ENCODE measurements at regions not wholly inside any gene's neighbourhood (a gene's known extent, or its start where the extent isn't known, plus 50 kb on each side); places are given as distances from the start of the nearest gene placed in this dataset.

DNA sequence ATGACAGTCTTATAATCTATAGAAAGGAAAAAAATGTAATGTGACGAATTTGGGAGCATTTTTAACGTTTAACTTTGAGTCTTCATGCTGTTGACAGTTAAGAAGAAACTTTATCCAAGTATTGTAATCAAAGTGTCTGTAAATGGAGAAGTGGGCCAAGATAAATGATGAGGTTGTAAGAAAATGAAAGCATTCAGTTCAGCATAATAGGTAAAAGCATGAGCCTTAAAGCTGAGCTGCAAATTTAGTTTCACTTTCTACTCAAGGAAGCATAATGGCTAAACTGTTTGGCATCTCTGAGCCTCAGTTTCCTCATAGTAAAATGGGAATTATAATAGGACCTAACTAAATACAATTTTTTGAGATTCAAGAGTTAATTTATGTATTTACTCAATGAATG lies 1554.8 kb downstream of the KCNT2 start:
- H3K9ac ChIP-seq (ENCODE audit: low read depth, low read length) = no peak overlapping the region
- no peaks in the 10 kb centered on the region for H4K20me1 ChIP-seq (ENCODE audit: insufficient read depth, low read length)
- H3K36me3 ChIP-seq (ENCODE audit: insufficient read depth, low read length) = no peaks in the 10 kb centered on the region
- peak overlapping the region; percentile 41; the same call in 1 of the 2 replicates for H3K4me2 ChIP-seq (ENCODE audit: insufficient read depth, low read length)
- TF ChIP-seq EZH2 (IDR thresholded peaks at IDR 0.05; ENCODE audit: borderline replicate concordance, low read depth, low read length, severe bottlenecking) = no peak
- TF ChIP-seq, protein P1, sequence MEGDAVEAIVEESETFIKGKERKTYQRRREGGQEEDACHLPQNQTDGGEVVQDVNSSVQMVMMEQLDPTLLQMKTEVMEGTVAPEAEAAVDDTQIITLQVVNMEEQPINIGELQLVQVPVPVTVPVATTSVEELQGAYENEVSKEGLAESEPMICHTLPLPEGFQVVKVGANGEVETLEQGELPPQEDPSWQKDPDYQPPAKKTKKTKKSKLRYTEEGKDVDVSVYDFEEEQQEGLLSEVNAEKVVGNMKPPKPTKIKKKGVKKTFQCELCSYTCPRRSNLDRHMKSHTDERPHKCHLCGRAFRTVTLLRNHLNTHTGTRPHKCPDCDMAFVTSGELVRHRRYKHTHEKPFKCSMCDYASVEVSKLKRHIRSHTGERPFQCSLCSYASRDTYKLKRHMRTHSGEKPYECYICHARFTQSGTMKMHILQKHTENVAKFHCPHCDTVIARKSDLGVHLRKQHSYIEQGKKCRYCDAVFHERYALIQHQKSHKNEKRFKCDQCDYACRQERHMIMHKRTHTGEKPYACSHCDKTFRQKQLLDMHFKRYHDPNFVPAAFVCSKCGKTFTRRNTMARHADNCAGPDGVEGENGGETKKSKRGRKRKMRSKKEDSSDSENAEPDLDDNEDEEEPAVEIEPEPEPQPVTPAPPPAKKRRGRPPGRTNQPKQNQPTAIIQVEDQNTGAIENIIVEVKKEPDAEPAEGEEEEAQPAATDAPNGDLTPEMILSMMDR (IDR thresholded peaks at IDR 0.05; ENCODE audit: borderline replicate concordance, extremely low read depth, low read length, poor library complexity, severe bottlenecking) = no peak
- H3K9me3 ChIP-seq (ENCODE audit: insufficient read depth, low read length, severe bottlenecking) = peaks cover 2% of the 10 kb centered on the region
- peak; percentile 49; the same call in 1 of the 3 replicates for ATAC-seq (ENCODE audit: insufficient read depth, low read depth)
- no peak overlapping the region for H3K4me3 ChIP-seq (ENCODE audit: low read depth in 1 of 2, low read length in 2 of 2)
- no peak for DNase-seq
- peaks cover 3% of the 10 kb centered on the region; the same call in 1 of the 2 replicates for H3K4me1 ChIP-seq (ENCODE audit: insufficient read depth, low read length)
- no peak overlapping the region for H3K27ac ChIP-seq (ENCODE audit: low read length)
- H3K27me3 ChIP-seq (ENCODE audit: insufficient read depth, low read length, poor library complexity) = no peaks in the 10 kb centered on the region
- H3K79me2 ChIP-seq (ENCODE audit: insufficient read depth, low read length) = no peaks in the 10 kb centered on the region
- peak overlapping the region; percentile 58; the same call in 1 of the 2 replicates for H2AFZ ChIP-seq (ENCODE audit: low read depth, low read length)

DNA sequence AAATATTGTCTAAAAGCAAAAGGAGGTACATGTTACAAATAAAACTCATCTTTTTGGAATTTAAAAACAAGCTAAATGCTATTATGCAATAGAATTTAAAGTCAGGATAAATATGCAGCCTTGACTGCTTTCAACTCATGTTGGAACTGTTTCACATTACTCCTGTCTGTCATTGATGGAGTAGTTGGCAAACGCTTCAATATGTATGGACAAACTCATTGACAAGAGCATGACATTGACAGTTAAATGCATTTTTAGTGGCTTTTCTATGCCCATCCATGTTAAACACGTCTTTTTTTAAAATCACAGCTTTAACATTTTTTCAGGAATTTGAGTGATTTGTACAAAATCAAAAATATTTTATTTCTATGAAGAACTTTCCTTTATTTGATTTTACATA lies 1560.5 kb downstream of the KCNT2 start:
- H3K79me2 ChIP-seq (ENCODE audit: insufficient read depth, low read length) = no peaks in the 10 kb centered on the region
- H3K9me3 ChIP-seq (ENCODE audit: insufficient read depth, low read length, severe bottlenecking) = peaks cover 2% of the 10 kb centered on the region
- H3K27ac ChIP-seq (ENCODE audit: low read length) = no peak overlapping the region
- H4K20me1 ChIP-seq (ENCODE audit: insufficient read depth, low read length) = no peaks in the 10 kb centered on the region
- H3K4me2 ChIP-seq (ENCODE audit: insufficient read depth, low read length) = no peak overlapping the region
- TF ChIP-seq EZH2 (IDR thresholded peaks at IDR 0.05; ENCODE audit: borderline replicate concordance, low read depth, low read length, severe bottlenecking) = no peak
- TF ChIP-seq, protein P1 (IDR thresholded peaks at IDR 0.05; ENCODE audit: borderline replicate concordance, extremely low read depth, low read length, poor library complexity, severe bottlenecking) = no peak
- no peak for ATAC-seq (ENCODE audit: insufficient read depth, low read depth)
- DNase-seq = no peak
- H3K4me3 ChIP-seq (ENCODE audit: low read depth in 1 of 2, low read length in 2 of 2) = no peak overlapping the region
- no peak overlapping the region for H3K9ac ChIP-seq (ENCODE audit: low read depth, low read length)
- H3K4me1 ChIP-seq (ENCODE audit: insufficient read depth, low read length) = no peaks in the 10 kb centered on the region
- no peaks in the 10 kb centered on the region for H3K36me3 ChIP-seq (ENCODE audit: insufficient read depth, low read length)
- no peaks in the 10 kb centered on the region for H3K27me3 ChIP-seq (ENCODE audit: insufficient read depth, low read length, poor library complexity)
- H2AFZ ChIP-seq (ENCODE audit: low read depth, low read length) = no peak overlapping the region

DNA sequence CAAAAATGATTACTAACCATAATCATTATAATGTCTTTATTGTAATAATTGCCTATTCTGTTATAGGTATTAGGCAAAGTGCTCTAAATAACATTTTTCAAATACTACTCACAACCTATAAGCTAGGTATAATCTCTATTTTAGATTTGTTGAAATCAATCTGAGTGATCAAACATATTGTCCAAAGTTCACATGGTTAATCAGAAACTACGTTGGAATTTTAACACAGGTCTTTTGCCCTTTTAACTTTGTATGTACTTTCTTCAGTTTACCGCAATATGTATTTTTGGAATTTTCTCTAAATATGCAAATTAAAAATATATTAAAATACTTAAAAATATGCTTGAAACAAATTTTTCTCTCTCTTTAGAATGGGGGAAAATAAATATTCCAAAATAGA lies 1563.2 kb downstream of the KCNT2 start:
- no peaks in the 10 kb centered on the region for H3K9me3 ChIP-seq (ENCODE audit: insufficient read depth, low read length, severe bottlenecking)
- no peaks in the 10 kb centered on the region for H3K27me3 ChIP-seq (ENCODE audit: insufficient read depth, low read length, poor library complexity)
- H4K20me1 ChIP-seq (ENCODE audit: insufficient read depth, low read length) = no peaks in the 10 kb centered on the region
- no peak overlapping the region for H3K9ac ChIP-seq (ENCODE audit: low read depth, low read length)
- no peak for DNase-seq
- H3K79me2 ChIP-seq (ENCODE audit: insufficient read depth, low read length) = no peaks in the 10 kb centered on the region
- H2AFZ ChIP-seq (ENCODE audit: low read depth, low read length) = no peak overlapping the region
- H3K4me2 ChIP-seq (ENCODE audit: insufficient read depth, low read length) = no peak overlapping the region
- no peak overlapping the region for H3K27ac ChIP-seq (ENCODE audit: low read length)
- no peaks in the 10 kb centered on the region for H3K36me3 ChIP-seq (ENCODE audit: insufficient read depth, low read length)
- ATAC-seq (ENCODE audit: insufficient read depth, low read depth) = no peak
- no peaks in the 10 kb centered on the region for H3K4me1 ChIP-seq (ENCODE audit: insufficient read depth, low read length)
- no peak for TF ChIP-seq EZH2 (IDR thresholded peaks at IDR 0.05; ENCODE audit: borderline replicate concordance, low read depth, low read length, severe bottlenecking)
- TF ChIP-seq, protein P1 (IDR thresholded peaks at IDR 0.05; ENCODE audit: borderline replicate concordance, extremely low read depth, low read length, poor library complexity, severe bottlenecking) = no peak
- no peak overlapping the region for H3K4me3 ChIP-seq (ENCODE audit: low read depth in 1 of 2, low read length in 2 of 2)

DNA sequence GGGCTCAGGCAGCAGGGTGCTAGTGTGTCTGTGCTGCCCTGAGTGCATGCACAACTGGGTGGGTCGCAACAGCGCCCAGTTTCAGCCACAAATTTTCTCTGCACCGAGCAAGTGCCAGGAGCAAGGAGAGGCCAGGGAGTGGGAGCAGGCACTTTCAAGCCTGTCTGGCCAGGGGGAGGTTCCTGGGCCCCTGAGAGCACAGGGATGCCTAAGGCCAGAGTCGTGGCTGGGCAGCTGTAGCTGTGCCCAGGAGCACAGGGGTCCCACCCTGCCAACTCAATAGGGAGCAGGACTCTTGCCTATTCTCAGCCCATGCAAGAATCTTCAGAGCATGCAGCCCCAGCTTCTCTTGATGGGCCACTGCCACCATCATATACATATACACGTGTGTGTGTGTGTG lies 1577.4 kb downstream of the KCNT2 start:
- no peaks in the 10 kb centered on the region for H3K4me1 ChIP-seq (ENCODE audit: insufficient read depth, low read length)
- no peaks in the 10 kb centered on the region for H3K36me3 ChIP-seq (ENCODE audit: insufficient read depth, low read length)
- no peak overlapping the region for H3K4me3 ChIP-seq (ENCODE audit: low read depth in 1 of 2, low read length in 2 of 2)
- no peak overlapping the region for H3K27ac ChIP-seq (ENCODE audit: low read length)
- H3K27me3 ChIP-seq (ENCODE audit: insufficient read depth, low read length, poor library complexity) = no peaks in the 10 kb centered on the region
- H3K9me3 ChIP-seq (ENCODE audit: insufficient read depth, low read length, severe bottlenecking) = peaks cover 5% of the 10 kb centered on the region
- no peak overlapping the region for H3K4me2 ChIP-seq (ENCODE audit: insufficient read depth, low read length)
- H3K9ac ChIP-seq (ENCODE audit: low read depth, low read length) = no peak overlapping the region
- H4K20me1 ChIP-seq (ENCODE audit: insufficient read depth, low read length) = no peaks in the 10 kb centered on the region
- H3K79me2 ChIP-seq (ENCODE audit: insufficient read depth, low read length) = no peaks in the 10 kb centered on the region
- TF ChIP-seq, protein P1 (IDR thresholded peaks at IDR 0.05; ENCODE audit: borderline replicate concordance, extremely low read depth, low read length, poor library complexity, severe bottlenecking) = no peak
- no peak for TF ChIP-seq EZH2 (IDR thresholded peaks at IDR 0.05; ENCODE audit: borderline replicate concordance, low read depth, low read length, severe bottlenecking)
- H2AFZ ChIP-seq (ENCODE audit: low read depth, low read length) = no peak overlapping the region
- no peak for DNase-seq
- no peak for ATAC-seq (ENCODE audit: insufficient read depth, low read depth)
